ENCODE measurements at regions not wholly inside any gene's neighbourhood (a gene's known extent, or its start where the extent isn't known, plus 50 kb on each side); places are given as distances from the start of the nearest gene placed in this dataset.

DNA sequence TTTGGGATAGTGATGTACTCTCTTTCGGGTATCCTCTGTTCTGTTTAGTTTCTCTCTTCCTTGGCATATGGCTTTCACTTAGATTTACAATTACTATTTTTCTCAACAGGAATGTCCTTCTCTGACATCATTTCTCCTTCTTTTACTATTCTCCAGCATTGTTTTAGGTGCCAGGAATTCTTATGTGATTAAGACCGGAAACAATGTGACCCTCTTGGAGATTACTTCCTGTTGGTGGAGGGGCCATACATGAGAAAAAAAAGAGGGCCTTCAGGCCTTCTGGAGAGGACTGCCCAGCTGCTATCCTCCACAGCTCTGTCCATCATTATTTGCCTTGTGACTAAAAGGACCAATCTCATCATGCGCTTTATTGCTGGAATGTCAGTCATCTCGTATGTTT is 50.4 kb upstream of the ADAMTS5 start:
- no peak for TF ChIP-seq SUZ12 (IDR thresholded peaks at IDR 0.05)
- no peak for TF ChIP-seq ARNT (IDR thresholded peaks at IDR 0.05)

All from HEK293T (cell line).